ENCODE measurements at regions not wholly inside any gene's neighbourhood (a gene's known extent, or its start where the extent isn't known, plus 50 kb on each side); places are given as distances from the start of the nearest gene placed in this dataset.

- no peak overlapping the region for H3K4me3 Mint-ChIP-seq
- H3K27me3 Mint-ChIP-seq (ENCODE audit: low read depth), result no peaks in the 10 kb centered on the region
- no peaks in the 10 kb centered on the region for H3K36me3 Mint-ChIP-seq (ENCODE audit: low read depth)
- H3K27ac Mint-ChIP-seq, result no peak overlapping the region
- H3K9me3 Mint-ChIP-seq, result no peaks in the 10 kb centered on the region
- no peak for DNase-seq (ENCODE audit: low spot score)
- H3K4me1 Mint-ChIP-seq (ENCODE audit: low read depth), result no peaks in the 10 kb centered on the region
These were observed 987.0 kb upstream of the MAP3K7 start for GRCh38 chr6:91573826-91574416.

GRCh38 chr6:91572878-91573277 is 986.0 kb upstream of the MAP3K7 start:
- Mint-ChIP-seq H3K4me1 (ENCODE audit: low read depth) (no peaks in the 10 kb centered on the region), H3K27ac (no peak overlapping the region), H3K4me3 (no peak overlapping the region), H3K27me3 (ENCODE audit: low read depth) (no peaks in the 10 kb centered on the region), H3K9me3 (no peaks in the 10 kb centered on the region), H3K36me3 (ENCODE audit: low read depth) (no peaks in the 10 kb centered on the region)
- DNase-seq (ENCODE audit: low spot score), result no peak

- Mint-ChIP-seq H3K27ac (no peak overlapping the region), H3K9me3 (no peaks in the 10 kb centered on the region), H3K4me1 (ENCODE audit: low read depth) (no peaks in the 10 kb centered on the region), H3K36me3 (ENCODE audit: low read depth) (no peaks in the 10 kb centered on the region), H3K4me3 (no peak overlapping the region), H3K27me3 (ENCODE audit: low read depth) (no peaks in the 10 kb centered on the region)
- no peak for DNase-seq (ENCODE audit: low spot score)
These were observed 982.2 kb upstream of the MAP3K7 start for GRCh38 chr6:91569071-91569470.

- no peaks in the 10 kb centered on the region for H3K9me3 Mint-ChIP-seq
- no peak overlapping the region for H3K27ac Mint-ChIP-seq
- H3K36me3 Mint-ChIP-seq (ENCODE audit: low read depth), result no peaks in the 10 kb centered on the region
- H3K27me3 Mint-ChIP-seq (ENCODE audit: low read depth), result no peaks in the 10 kb centered on the region
- H3K4me1 Mint-ChIP-seq (ENCODE audit: low read depth), result no peaks in the 10 kb centered on the region
- H3K4me3 Mint-ChIP-seq, result no peak overlapping the region
- no peak for DNase-seq (ENCODE audit: low spot score)
These were observed 979.6 kb upstream of the MAP3K7 start for GRCh38 chr6:91566467-91566866.

GRCh38 chr6:91565207-91565606 is 978.3 kb upstream of the MAP3K7 start:
- Mint-ChIP-seq H3K4me3 (no peak overlapping the region), H3K9me3 (no peaks in the 10 kb centered on the region), H3K27ac (no peak overlapping the region), H3K27me3 (ENCODE audit: low read depth) (no peaks in the 10 kb centered on the region), H3K4me1 (ENCODE audit: low read depth) (no peaks in the 10 kb centered on the region), H3K36me3 (ENCODE audit: low read depth) (no peaks in the 10 kb centered on the region)
- no peak for DNase-seq (ENCODE audit: low spot score)

GRCh38 chr6:91562955-91563354 is 976.1 kb upstream of the MAP3K7 start:
- DNase-seq (ENCODE audit: low spot score), result no peak
- Mint-ChIP-seq H3K4me3 (no peak overlapping the region), H3K27ac (no peak overlapping the region), H3K36me3 (ENCODE audit: low read depth) (no peaks in the 10 kb centered on the region), H3K27me3 (ENCODE audit: low read depth) (no peaks in the 10 kb centered on the region), H3K9me3 (no peaks in the 10 kb centered on the region), H3K4me1 (ENCODE audit: low read depth) (no peaks in the 10 kb centered on the region)

DNA sequence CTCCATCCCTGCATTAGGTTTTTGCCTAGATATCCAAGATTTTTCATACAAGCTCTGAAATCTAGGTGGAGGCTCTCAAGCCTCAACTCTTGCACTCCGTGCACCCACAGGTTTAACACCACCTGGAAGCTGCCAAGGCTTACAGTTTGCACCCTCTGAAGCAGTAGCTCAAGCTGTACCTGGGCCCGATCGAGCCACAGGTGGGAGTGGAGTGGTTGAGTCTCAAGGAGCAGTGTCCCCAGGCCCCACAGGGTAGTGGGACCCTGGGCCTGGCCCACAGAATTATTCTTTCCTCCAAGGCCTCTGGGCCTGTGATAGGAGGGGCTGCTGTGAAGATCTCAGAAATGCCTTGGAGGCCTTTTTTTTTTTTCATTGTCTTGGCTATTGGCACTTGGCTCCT is 973.5 kb upstream of the MAP3K7 start:
- H3K36me3 Mint-ChIP-seq (ENCODE audit: low read depth), result no peaks in the 10 kb centered on the region
- no peak overlapping the region for H3K27ac Mint-ChIP-seq
- no peak overlapping the region for H3K4me3 Mint-ChIP-seq
- no peaks in the 10 kb centered on the region for H3K9me3 Mint-ChIP-seq
- no peak for DNase-seq (ENCODE audit: low spot score)
- H3K27me3 Mint-ChIP-seq (ENCODE audit: low read depth), result no peaks in the 10 kb centered on the region
- no peaks in the 10 kb centered on the region for H3K4me1 Mint-ChIP-seq (ENCODE audit: low read depth)

- no peaks in the 10 kb centered on the region for H3K27me3 Mint-ChIP-seq (ENCODE audit: low read depth)
- H3K4me1 Mint-ChIP-seq (ENCODE audit: low read depth), result no peaks in the 10 kb centered on the region
- no peaks in the 10 kb centered on the region for H3K9me3 Mint-ChIP-seq
- H3K27ac Mint-ChIP-seq, result no peak overlapping the region
- no peaks in the 10 kb centered on the region for H3K36me3 Mint-ChIP-seq (ENCODE audit: low read depth)
- H3K4me3 Mint-ChIP-seq, result no peak overlapping the region
- no peak for DNase-seq (ENCODE audit: low spot score)
These were observed 954.0 kb upstream of the MAP3K7 start for GRCh38 chr6:91540902-91541301.

GRCh38 chr6:91539456-91539855 is 952.6 kb upstream of the MAP3K7 start:
- H3K9me3 Mint-ChIP-seq, result no peaks in the 10 kb centered on the region

GRCh38 chr6:91538622-91539021 is 951.8 kb upstream of the MAP3K7 start:
- Mint-ChIP-seq H3K36me3 (ENCODE audit: low read depth) (no peaks in the 10 kb centered on the region), H3K4me1 (ENCODE audit: low read depth) (no peaks in the 10 kb centered on the region), H3K9me3 (no peaks in the 10 kb centered on the region), H3K4me3 (no peak overlapping the region), H3K27ac (no peak overlapping the region), H3K27me3 (ENCODE audit: low read depth) (no peaks in the 10 kb centered on the region)
- no peak for DNase-seq (ENCODE audit: low spot score)

More at GRCh38 chr6:91539456-91539855, 952.6 kb upstream of the MAP3K7 start:
- no peaks in the 10 kb centered on the region for H3K4me1 Mint-ChIP-seq (ENCODE audit: low read depth)
- no peak overlapping the region for H3K27ac Mint-ChIP-seq
- DNase-seq (ENCODE audit: low spot score), result no peak
- no peak overlapping the region for H3K4me3 Mint-ChIP-seq
- no peaks in the 10 kb centered on the region for H3K36me3 Mint-ChIP-seq (ENCODE audit: low read depth)
- no peaks in the 10 kb centered on the region for H3K27me3 Mint-ChIP-seq (ENCODE audit: low read depth)

DNA sequence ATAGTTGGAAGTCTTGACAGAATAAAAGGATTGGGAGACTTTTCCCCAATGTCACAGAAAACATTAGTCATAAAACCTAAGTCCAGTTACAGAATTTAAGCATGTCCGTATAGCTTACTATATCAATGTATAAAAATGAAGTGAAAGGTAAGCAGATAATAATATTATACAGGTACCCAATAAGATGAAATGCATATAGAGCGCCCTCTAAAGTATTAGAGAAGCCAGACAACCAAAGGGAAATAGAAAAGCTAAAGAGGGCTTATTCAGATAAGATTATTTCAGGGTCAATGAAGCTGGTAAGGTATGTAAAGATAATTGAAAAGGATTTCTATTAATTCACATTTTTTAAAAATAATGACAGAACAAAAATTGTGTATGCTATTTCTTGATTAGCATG is 947.7 kb upstream of the MAP3K7 start:
- H3K36me3 Mint-ChIP-seq (ENCODE audit: low read depth), result no peaks in the 10 kb centered on the region
- H3K27ac Mint-ChIP-seq, result no peak overlapping the region
- DNase-seq (ENCODE audit: low spot score), result no peak
- no peaks in the 10 kb centered on the region for H3K4me1 Mint-ChIP-seq (ENCODE audit: low read depth)
- H3K27me3 Mint-ChIP-seq (ENCODE audit: low read depth), result no peaks in the 10 kb centered on the region
- H3K9me3 Mint-ChIP-seq, result no peaks in the 10 kb centered on the region
- no peak overlapping the region for H3K4me3 Mint-ChIP-seq

DNA sequence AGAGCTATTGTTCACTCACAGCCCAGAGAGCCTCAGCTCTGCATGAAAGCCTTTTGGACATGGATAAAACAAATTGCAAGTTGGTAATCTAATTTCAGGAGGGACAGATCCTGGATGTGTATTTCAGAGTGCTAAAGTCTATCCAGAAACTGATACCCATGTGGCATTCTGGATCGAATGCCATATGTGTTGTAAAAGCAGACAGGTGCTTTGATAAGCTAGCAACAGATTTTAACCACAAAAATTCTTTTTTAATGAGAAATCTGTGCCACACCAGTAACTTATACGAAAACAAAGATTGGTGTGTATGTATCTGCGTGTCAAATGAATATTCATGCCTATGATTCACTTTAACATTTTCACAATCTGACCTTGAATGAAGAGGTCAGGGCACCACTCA is 936.6 kb upstream of the MAP3K7 start:
- no peak for DNase-seq (ENCODE audit: low spot score)
- no peak overlapping the region for H3K4me3 Mint-ChIP-seq
- H3K27ac Mint-ChIP-seq, result no peak overlapping the region
- H3K27me3 Mint-ChIP-seq (ENCODE audit: low read depth), result no peaks in the 10 kb centered on the region
- H3K9me3 Mint-ChIP-seq, result no peaks in the 10 kb centered on the region
- H3K36me3 Mint-ChIP-seq (ENCODE audit: low read depth), result no peaks in the 10 kb centered on the region
- no peaks in the 10 kb centered on the region for H3K4me1 Mint-ChIP-seq (ENCODE audit: low read depth)

DNA sequence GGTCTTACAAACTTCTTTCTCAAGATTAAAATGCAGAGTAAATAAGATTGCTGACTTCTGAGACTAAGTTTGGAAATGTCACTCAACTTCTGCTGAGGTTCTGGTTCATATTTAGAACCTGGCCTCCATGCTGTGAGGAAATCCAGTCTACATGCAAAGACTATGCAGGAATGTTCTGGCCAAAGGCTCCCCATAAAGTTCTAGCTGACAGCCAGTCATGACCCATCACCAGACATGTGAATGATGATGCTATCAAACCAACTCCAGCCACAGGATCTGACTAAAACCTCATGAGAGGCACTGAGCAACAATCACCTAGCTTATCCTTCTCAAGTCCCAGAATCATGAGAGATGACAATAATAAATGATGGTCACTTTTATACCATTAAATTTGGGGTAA is 935.1 kb upstream of the MAP3K7 start:
- H3K27me3 Mint-ChIP-seq (ENCODE audit: low read depth), result no peaks in the 10 kb centered on the region
- H3K9me3 Mint-ChIP-seq, result no peaks in the 10 kb centered on the region
- no peaks in the 10 kb centered on the region for H3K4me1 Mint-ChIP-seq (ENCODE audit: low read depth)
- no peak for DNase-seq (ENCODE audit: low spot score)
- H3K4me3 Mint-ChIP-seq, result no peak overlapping the region
- H3K27ac Mint-ChIP-seq, result no peak overlapping the region
- no peaks in the 10 kb centered on the region for H3K36me3 Mint-ChIP-seq (ENCODE audit: low read depth)

DNA sequence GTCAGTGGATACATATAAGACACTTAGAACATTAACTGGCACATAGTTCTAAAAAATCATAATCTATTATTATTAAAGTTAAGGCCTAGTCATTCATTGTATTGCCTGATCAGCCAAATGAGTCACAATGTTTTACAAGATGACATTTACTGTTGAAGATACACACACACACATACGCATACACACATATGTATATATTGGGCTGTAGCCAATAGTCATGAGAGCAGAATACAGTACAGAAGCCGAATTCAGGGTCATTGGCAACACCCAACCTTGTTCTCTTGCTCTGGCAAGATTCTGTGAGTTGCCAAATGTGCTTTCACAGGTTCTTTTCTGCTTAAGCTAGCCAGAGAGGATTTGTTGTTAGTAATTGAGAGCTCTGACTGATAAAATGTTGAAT is 922.8 kb upstream of the MAP3K7 start:
- no peaks in the 10 kb centered on the region for H3K27me3 Mint-ChIP-seq (ENCODE audit: low read depth)

GRCh38 chr6:91509039-91509438 is 922.2 kb upstream of the MAP3K7 start:
- H3K27me3 Mint-ChIP-seq (ENCODE audit: low read depth), result no peaks in the 10 kb centered on the region
- H3K36me3 Mint-ChIP-seq (ENCODE audit: low read depth), result no peaks in the 10 kb centered on the region
- no peak overlapping the region for H3K27ac Mint-ChIP-seq
- H3K4me3 Mint-ChIP-seq, result no peak overlapping the region
- no peak for DNase-seq (ENCODE audit: low spot score)
- no peaks in the 10 kb centered on the region for H3K9me3 Mint-ChIP-seq
- no peaks in the 10 kb centered on the region for H3K4me1 Mint-ChIP-seq (ENCODE audit: low read depth)

More for the DNA sequence above, 922.8 kb upstream of the MAP3K7 start:
- H3K4me3 Mint-ChIP-seq, result no peak overlapping the region
- no peak overlapping the region for H3K27ac Mint-ChIP-seq
- no peaks in the 10 kb centered on the region for H3K4me1 Mint-ChIP-seq (ENCODE audit: low read depth)
- H3K36me3 Mint-ChIP-seq (ENCODE audit: low read depth), result no peaks in the 10 kb centered on the region
- no peak for DNase-seq (ENCODE audit: low spot score)
- H3K9me3 Mint-ChIP-seq, result no peaks in the 10 kb centered on the region
